Neuron (in vitro differentiated cells): ENCODE measurements at regions not wholly inside any gene's neighbourhood (a gene's known extent, or its start where the extent isn't known, plus 50 kb on each side); places are given as distances from the start of the nearest gene placed in this dataset.

Source experiments
- H2AFZ ChIP-seq: one replicate; pipeline ENCODE4 v1.6.1; 2013; ENCODE audit warnings: low read depth, mild to moderate bottlenecking, inconsistent platforms, low read length, moderate library complexity
- H3K27me3 ChIP-seq: one replicate; pipeline ENCODE4 v1.6.1; 2013; ENCODE audit warnings: low read length; ENCODE audit not compliant: insufficient read depth
- H3K36me3 ChIP-seq: one replicate; pipeline ENCODE4 v1.6.1; 2013; ENCODE audit warnings: low read length; ENCODE audit not compliant: insufficient read depth
- H3K4me1 ChIP-seq: one replicate; pipeline ENCODE4 v1.6.1; 2013; ENCODE audit warnings: low read length; ENCODE audit not compliant: insufficient read depth
- H3K4me3 ChIP-seq: 2 replicates; pipeline ENCODE4 v1.5.1; 2013; ENCODE audit warnings: mild to moderate bottlenecking, low read length, moderate library complexity
- H3K9me3 ChIP-seq: one replicate; pipeline ENCODE4 v1.6.1; 2013; ENCODE audit warnings: low read length

GRCh38 chr7:131010717-131011431 lies 276.9 kb upstream of the KLF14 start:
- Histone ChIP-seq H3K27me3 (no peaks in the 10 kb centered on the region), H2AFZ (no peak overlapping the region), H3K9me3 (no peaks in the 10 kb centered on the region), H3K36me3 (no peaks in the 10 kb centered on the region), H3K4me3 (no peak overlapping the region), H3K4me1 (peaks cover 9% of the 10 kb centered on the region)

DNA sequence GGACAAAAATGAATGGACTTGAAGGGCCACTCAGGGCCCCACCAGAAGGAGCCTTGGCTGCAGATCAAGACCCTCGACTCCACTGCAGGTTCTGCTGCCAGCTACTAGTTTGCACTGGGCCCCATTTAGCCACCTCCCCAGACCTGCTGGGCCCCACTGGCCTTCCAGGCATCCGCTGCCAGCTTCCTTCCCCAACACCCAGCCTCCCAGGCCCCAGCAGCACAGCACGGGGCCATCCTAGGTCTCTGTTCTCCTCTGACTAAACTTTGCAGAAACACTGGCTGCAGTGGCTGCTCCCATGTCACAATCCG lies 277.4 kb upstream of the KLF14 start:
- no peak overlapping the region for H2AFZ ChIP-seq
- no peak overlapping the region for H3K4me3 ChIP-seq
- peaks cover 9% of the 10 kb centered on the region for H3K4me1 ChIP-seq
- H3K27me3 ChIP-seq: no peaks in the 10 kb centered on the region
- H3K9me3 ChIP-seq: no peaks in the 10 kb centered on the region
- no peaks in the 10 kb centered on the region for H3K36me3 ChIP-seq

- Histone ChIP-seq H3K36me3 (no peaks in the 10 kb centered on the region), H2AFZ (no peak overlapping the region), H3K4me3 (no peak overlapping the region), H3K4me1 (peaks cover 9% of the 10 kb centered on the region), H3K27me3 (no peaks in the 10 kb centered on the region), H3K9me3 (no peaks in the 10 kb centered on the region)
These were observed 278.0 kb upstream of the KLF14 start for GRCh38 chr7:131011976-131012375.

DNA sequence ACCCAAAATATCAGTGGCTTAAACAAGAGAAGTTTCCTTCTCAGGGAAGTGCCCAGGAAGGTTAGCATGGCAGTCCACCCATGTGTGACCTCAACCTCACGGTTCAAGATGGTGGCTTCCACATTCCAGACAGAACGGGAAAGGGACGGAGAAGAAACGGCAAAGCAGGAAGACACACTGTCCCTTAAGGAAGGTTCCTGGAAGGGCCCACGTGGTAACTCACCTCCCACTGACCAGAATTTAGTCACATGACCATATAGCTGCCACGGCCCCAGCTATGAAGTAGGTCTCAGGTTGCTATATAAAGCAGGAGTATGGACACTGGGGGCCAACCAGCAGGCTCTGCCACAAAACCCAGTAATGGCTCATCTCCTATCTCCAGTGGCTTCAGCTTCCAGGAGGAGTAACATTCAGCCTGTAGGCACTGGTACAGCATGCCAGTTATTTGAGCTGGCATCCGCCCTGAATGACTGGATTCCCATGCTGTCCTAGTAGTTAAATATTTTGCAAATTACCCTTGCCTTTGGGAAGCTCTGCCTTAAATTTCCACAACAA lies 278.5 kb upstream of the KLF14 start:
- Histone ChIP-seq H3K9me3 (no peaks in the 10 kb centered on the region), H2AFZ (no peak overlapping the region), H3K27me3 (no peaks in the 10 kb centered on the region), H3K4me3 (no peak overlapping the region), H3K4me1 (peaks cover 6% of the 10 kb centered on the region), H3K36me3 (no peaks in the 10 kb centered on the region)

- H3K9me3 ChIP-seq: no peaks in the 10 kb centered on the region
- H3K4me1 ChIP-seq: peaks cover 3% of the 10 kb centered on the region
- no peak overlapping the region for H2AFZ ChIP-seq
- no peaks in the 10 kb centered on the region for H3K36me3 ChIP-seq
- H3K4me3 ChIP-seq: no peak overlapping the region
- no peaks in the 10 kb centered on the region for H3K27me3 ChIP-seq
These were observed 279.7 kb upstream of the KLF14 start for GRCh38 chr7:131013716-131014115.

GRCh38 chr7:131014906-131015656 lies 281.1 kb upstream of the KLF14 start:
- Histone ChIP-seq H3K9me3 (no peaks in the 10 kb centered on the region), H3K27me3 (no peaks in the 10 kb centered on the region), H3K36me3 (no peaks in the 10 kb centered on the region), H2AFZ (no peak overlapping the region), H3K4me3 (no peak overlapping the region), H3K4me1 (no peaks in the 10 kb centered on the region)

DNA sequence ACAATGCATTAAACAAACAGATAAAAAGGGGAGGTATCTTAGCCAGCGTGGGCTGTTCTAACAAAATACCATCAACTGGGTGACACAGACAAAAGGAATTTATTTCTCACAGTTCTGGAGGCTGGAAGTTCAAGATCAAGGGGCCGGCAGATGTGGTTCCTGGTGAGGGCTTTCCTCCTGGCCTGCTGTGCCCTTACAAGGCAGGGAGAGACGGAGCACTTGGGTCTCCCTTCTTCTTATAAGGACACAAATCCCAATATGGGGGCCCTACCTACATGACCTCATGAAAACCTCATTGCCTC lies 281.6 kb upstream of the KLF14 start:
- H3K27me3 ChIP-seq: no peaks in the 10 kb centered on the region
- H3K36me3 ChIP-seq: no peaks in the 10 kb centered on the region
- H2AFZ ChIP-seq: no peak overlapping the region
- H3K4me3 ChIP-seq: no peak overlapping the region
- no peaks in the 10 kb centered on the region for H3K9me3 ChIP-seq
- H3K4me1 ChIP-seq: no peaks in the 10 kb centered on the region

- H3K36me3 ChIP-seq: no peaks in the 10 kb centered on the region
- H2AFZ ChIP-seq: no peak overlapping the region
- no peaks in the 10 kb centered on the region for H3K27me3 ChIP-seq
- H3K4me1 ChIP-seq: no peaks in the 10 kb centered on the region
- no peak overlapping the region for H3K4me3 ChIP-seq
- no peaks in the 10 kb centered on the region for H3K9me3 ChIP-seq
These were observed 282.2 kb upstream of the KLF14 start for GRCh38 chr7:131016230-131016629.

- no peaks in the 10 kb centered on the region for H3K36me3 ChIP-seq
- H3K4me3 ChIP-seq: no peak overlapping the region
- no peak overlapping the region for H2AFZ ChIP-seq
- H3K27me3 ChIP-seq: no peaks in the 10 kb centered on the region
- H3K4me1 ChIP-seq: no peaks in the 10 kb centered on the region
- no peaks in the 10 kb centered on the region for H3K9me3 ChIP-seq
These were observed 285.3 kb upstream of the KLF14 start for GRCh38 chr7:131019351-131019750.

DNA sequence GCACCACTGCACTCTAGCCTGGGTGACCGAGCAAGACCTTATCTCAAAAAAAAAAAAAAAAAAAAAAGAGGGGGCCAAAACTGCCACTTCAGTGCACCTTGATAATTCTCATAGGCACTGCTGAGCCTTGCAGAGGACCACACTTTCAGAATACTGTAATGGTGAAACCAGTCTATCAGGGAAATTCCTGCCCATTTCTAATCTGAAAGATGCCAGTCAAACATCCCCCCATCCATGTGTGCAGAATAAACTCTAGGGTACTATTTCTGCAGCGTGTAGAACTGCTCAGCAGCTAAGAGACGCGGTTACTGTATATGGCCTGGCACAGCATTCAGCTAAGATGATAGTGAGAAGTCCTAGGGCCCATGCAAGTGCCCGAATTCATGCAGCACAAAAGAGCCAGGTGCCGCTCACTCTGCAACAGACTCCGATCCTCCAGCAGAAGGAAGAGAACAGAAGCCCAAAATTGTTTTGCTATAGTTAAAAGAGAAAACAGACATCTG lies 286.8 kb upstream of the KLF14 start:
- Histone ChIP-seq H3K4me1 (no peaks in the 10 kb centered on the region), H3K36me3 (no peaks in the 10 kb centered on the region), H2AFZ (no peak overlapping the region), H3K4me3 (no peak overlapping the region), H3K27me3 (no peaks in the 10 kb centered on the region), H3K9me3 (no peaks in the 10 kb centered on the region)

- Histone ChIP-seq H3K4me3 (no peak overlapping the region), H2AFZ (no peak overlapping the region), H3K4me1 (no peaks in the 10 kb centered on the region), H3K27me3 (no peaks in the 10 kb centered on the region), H3K9me3 (no peaks in the 10 kb centered on the region), H3K36me3 (no peaks in the 10 kb centered on the region)
These were observed 287.5 kb upstream of the KLF14 start for GRCh38 chr7:131021460-131021859.

- H3K27me3 ChIP-seq: no peaks in the 10 kb centered on the region
- H3K4me3 ChIP-seq: no peak overlapping the region
- no peaks in the 10 kb centered on the region for H3K36me3 ChIP-seq
- no peaks in the 10 kb centered on the region for H3K4me1 ChIP-seq
- H3K9me3 ChIP-seq: no peaks in the 10 kb centered on the region
- no peak overlapping the region for H2AFZ ChIP-seq
These were observed 287.9 kb upstream of the KLF14 start for GRCh38 chr7:131021902-131022301.

GRCh38 chr7:131026297-131027000 lies 292.4 kb upstream of the KLF14 start:
- Histone ChIP-seq H3K4me1 (no peaks in the 10 kb centered on the region), H3K36me3 (no peaks in the 10 kb centered on the region), H3K4me3 (no peak overlapping the region), H3K9me3 (no peaks in the 10 kb centered on the region), H3K27me3 (no peaks in the 10 kb centered on the region), H2AFZ (no peak overlapping the region)
